ENCODE measurements at regions not wholly inside any gene's neighbourhood (a gene's known extent, or its start where the extent isn't known, plus 50 kb on each side); places are given as distances from the start of the nearest gene placed in this dataset.

DNA sequence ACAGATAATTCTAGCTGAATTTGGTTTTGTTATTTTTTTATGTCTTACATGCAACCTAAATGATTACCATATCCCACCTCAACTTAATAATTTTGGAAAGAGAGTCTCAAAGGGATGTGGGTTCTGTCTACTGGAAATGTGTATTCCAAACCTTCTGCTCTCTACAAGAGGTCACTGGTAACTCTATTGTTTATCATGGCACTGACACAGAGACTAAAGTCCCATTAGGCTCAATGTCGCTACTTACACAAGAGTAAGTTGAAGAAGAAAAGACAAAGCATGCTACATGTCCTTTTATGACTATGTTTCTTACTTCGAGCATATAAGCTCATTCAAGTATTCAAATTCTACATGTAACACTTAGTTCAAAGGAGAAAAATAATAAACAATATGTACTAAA lies 460.3 kb upstream of the EPHA6 start:
- Mint-ChIP-seq H3K4me1 (no peaks in the 10 kb centered on the region), H3K27me3 (no peaks in the 10 kb centered on the region), H3K36me3 (ENCODE audit: low read depth) (no peaks in the 10 kb centered on the region), H3K4me3 (no peak overlapping the region), H3K27ac (no peak overlapping the region), H3K9me3 (peaks cover 2% of the 10 kb centered on the region)
- CTCF ChIA-PET = no interaction called here
- DNase-seq = no peak
- POLR2A ChIA-PET = no interaction called here

DNA sequence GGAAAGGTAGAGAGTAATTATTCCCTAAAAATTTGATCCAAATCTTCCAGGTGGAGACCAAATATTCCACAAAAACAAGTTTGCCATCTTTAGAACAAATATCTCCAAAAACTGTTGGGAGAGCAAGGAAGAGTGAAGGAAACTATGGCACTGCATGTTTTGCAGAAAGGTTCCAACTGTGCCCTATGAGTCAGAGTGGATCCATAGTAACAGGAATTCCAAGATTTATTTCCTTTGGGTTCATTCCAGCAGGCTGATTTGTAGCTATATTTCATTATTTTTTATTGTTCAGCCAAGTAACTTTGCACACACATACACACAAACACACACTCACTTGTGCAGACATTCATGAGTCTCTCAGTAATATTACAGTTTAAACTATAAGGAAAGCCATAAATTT lies 459.7 kb upstream of the EPHA6 start:
- no peak overlapping the region for H3K4me3 Mint-ChIP-seq
- no peaks in the 10 kb centered on the region for H3K27me3 Mint-ChIP-seq
- H3K4me1 Mint-ChIP-seq = no peaks in the 10 kb centered on the region
- H3K36me3 Mint-ChIP-seq (ENCODE audit: low read depth) = no peaks in the 10 kb centered on the region
- POLR2A ChIA-PET = no interaction called here
- CTCF ChIA-PET = no interaction called here
- peaks cover 2% of the 10 kb centered on the region for H3K9me3 Mint-ChIP-seq
- no peak for DNase-seq
- no peak overlapping the region for H3K27ac Mint-ChIP-seq

DNA sequence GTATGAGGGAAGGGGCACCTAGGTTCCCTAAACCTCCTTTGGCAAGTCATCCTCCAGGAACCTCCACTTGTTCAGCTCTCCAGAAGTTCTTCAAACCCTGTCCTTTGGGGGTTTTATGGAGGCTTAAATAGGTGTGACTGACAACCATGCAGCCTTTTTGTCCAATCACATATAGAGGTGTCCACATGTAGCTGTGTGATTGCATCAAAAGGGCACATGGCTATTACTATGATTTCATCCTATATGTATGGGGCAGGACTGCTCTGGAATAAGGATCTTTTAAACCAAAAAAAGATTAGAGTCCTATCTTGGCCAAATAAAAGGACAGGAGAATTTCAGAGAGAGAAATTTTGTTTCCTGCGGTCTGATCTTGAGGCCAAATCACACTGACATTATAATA lies 453.2 kb upstream of the EPHA6 start:
- DNase-seq = no peak

DNA sequence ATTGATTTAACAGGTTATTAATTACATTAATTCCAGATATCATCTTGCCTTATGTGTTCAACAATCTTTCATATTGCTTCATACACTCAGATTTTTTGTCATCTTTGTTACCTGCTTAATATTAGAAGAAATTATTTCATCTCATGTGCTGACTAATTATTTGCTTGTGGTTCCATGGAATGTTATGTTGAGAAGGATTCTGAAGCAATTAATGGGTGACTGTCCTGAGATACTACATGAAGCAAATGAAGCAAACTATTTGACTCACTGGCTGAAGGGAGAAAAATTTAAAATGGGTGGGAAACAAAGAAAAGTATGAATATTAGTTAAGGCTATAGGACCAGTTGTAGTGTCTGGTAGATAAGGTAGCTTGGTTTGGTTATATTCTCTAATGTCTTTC lies 443.8 kb upstream of the EPHA6 start:
- no peak overlapping the region for H3K4me3 Mint-ChIP-seq
- H3K36me3 Mint-ChIP-seq (ENCODE audit: low read depth) = no peaks in the 10 kb centered on the region
- ChIA-PET CTCF (no interaction called here), POLR2A (no interaction called here)
- no peak overlapping the region for H3K27ac Mint-ChIP-seq
- peaks cover 9% of the 10 kb centered on the region for H3K9me3 Mint-ChIP-seq
- DNase-seq = no peak
- no peaks in the 10 kb centered on the region for H3K4me1 Mint-ChIP-seq
- no peaks in the 10 kb centered on the region for H3K27me3 Mint-ChIP-seq

More for the DNA sequence above, 453.2 kb upstream of the EPHA6 start:
- Mint-ChIP-seq H3K4me3 (no peak overlapping the region), H3K9me3 (peaks cover 3% of the 10 kb centered on the region), H3K36me3 (ENCODE audit: low read depth) (no peaks in the 10 kb centered on the region), H3K27ac (no peak overlapping the region), H3K4me1 (no peaks in the 10 kb centered on the region), H3K27me3 (no peaks in the 10 kb centered on the region)
- CTCF ChIA-PET = no interaction called here
- POLR2A ChIA-PET = no interaction called here

DNA sequence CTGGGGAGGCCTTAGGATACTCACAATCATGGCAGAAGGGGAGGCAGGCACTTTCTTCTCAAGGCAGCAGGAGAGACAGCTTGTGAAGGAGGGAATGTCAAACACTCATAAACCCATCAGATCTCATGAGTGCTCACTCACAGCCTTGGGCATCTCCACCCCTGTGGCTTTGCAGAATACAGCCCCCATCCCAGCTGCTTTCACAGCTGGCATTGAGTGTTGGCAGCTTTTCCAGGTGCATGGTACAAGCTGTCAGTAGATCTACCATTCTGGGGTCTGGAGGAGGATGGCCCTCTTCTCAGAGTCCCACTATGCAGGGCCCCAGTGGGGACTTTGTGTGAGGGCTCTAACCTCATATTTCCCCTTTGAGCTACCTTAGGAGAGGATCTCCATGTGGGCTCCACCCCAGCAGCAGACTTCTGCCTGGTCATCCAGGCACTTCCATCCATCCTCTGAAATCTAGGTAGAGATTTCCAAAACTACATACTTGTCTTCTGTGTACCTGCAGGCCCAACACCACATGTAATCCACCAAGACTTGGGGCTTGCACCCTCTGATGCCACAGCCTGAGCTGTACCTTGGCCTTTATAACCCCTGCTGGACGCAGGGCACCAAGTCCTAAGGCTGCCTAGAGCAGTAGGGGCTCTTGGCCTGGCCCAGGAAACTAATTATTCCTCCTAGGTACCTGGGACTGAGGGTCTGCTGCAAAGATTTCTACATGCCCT lies 404.2 kb upstream of the EPHA6 start:
- Mint-ChIP-seq H3K4me1 (no peaks in the 10 kb centered on the region), H3K4me3 (no peak overlapping the region), H3K36me3 (ENCODE audit: low read depth) (no peaks in the 10 kb centered on the region), H3K9me3 (peaks cover 4% of the 10 kb centered on the region), H3K27me3 (no peaks in the 10 kb centered on the region), H3K27ac (no peak overlapping the region)
- CTCF ChIA-PET = no interaction called here
- POLR2A ChIA-PET = no interaction called here
- DNase-seq = no peak

DNA sequence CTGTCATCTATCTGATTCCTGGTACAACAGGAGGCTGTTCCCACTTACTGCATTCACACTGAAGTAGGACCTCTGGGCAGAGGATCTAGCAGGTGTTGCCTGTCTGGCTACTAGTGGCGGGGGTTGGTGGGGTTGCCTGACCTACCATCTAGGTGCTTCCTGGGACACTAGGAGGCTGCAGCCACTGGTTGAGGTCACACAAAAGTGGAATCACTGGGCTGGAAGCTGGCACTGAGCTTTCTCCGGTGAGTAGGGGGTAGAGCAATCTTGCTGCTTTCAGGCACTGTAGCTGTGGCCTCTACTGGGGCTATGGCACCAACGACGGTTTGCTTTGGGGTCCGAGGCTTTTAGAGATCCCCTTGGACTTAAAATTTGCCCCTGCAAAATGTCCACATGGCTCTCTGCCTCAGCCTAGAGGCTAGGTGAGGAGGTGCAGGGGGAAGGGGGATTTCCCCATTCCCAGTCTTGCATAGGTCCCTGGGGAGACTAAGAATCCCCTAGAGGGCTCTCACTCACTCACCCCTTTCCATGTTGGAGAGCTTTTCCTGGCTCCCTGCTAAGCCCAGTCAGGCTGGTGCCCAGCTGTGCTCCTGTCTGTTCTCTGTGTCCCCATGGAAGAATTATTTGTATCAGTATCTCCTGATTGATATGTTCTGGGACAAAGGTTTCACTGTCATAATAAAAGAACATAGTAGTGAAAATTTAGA lies 397.7 kb upstream of the EPHA6 start:
- H3K36me3 Mint-ChIP-seq (ENCODE audit: low read depth) = no peaks in the 10 kb centered on the region
- H3K9me3 Mint-ChIP-seq = no peaks in the 10 kb centered on the region
- H3K4me3 Mint-ChIP-seq = no peak overlapping the region
- no peak for DNase-seq
- no peaks in the 10 kb centered on the region for H3K4me1 Mint-ChIP-seq
- ChIA-PET CTCF (no interaction called here), POLR2A (no interaction called here)
- no peaks in the 10 kb centered on the region for H3K27me3 Mint-ChIP-seq
- no peak overlapping the region for H3K27ac Mint-ChIP-seq

DNA sequence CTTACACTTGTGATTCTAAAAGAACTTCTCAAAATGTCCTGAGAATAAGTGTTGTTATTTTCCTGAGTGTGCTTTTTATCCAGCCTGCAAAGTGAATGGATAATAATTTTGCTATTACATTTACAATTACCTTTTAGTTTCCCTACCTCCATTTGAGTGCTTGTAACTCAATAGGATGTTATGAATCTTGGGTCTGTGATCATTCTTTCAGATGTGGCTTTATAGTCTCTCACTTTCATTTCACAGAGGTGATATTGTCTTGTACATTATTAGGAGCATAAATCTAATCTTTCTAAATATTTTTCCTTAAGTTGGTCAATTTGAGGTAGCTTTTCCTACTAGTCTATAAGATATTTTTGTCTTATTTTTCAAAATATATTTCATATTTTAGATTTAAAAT lies 386.3 kb upstream of the EPHA6 start:
- Mint-ChIP-seq H3K27ac (no peak overlapping the region), H3K4me1 (no peaks in the 10 kb centered on the region), H3K36me3 (ENCODE audit: low read depth) (no peaks in the 10 kb centered on the region), H3K27me3 (no peaks in the 10 kb centered on the region), H3K9me3 (no peaks in the 10 kb centered on the region), H3K4me3 (no peak overlapping the region)
- ChIA-PET CTCF (no interaction called here), POLR2A (no interaction called here)
- DNase-seq = no peak

DNA sequence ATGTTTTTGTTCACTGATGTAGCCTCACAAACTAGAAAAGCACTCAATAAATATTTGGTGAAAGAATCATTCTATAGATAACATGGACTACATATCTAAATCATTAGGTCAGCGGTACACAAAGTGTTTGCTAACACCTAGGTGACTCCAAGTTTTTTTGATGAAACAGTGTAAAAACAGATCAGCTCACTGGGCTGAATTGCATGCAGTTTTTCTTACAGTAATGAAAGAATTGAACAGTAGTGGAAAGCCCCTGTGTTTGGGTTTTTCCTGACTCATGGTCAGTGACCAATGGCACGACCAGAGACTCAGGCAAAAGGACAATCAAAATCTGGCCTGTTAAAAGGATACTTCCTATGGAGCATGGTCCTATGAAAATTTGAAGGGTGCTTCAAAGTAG lies 384.3 kb upstream of the EPHA6 start:
- Mint-ChIP-seq H3K36me3 (ENCODE audit: low read depth) (no peaks in the 10 kb centered on the region), H3K4me3 (no peak overlapping the region), H3K9me3 (no peaks in the 10 kb centered on the region), H3K27me3 (no peaks in the 10 kb centered on the region), H3K4me1 (no peaks in the 10 kb centered on the region), H3K27ac (no peak overlapping the region)
- POLR2A ChIA-PET = no interaction called here
- CTCF ChIA-PET = no interaction called here
- no peak for DNase-seq

DNA sequence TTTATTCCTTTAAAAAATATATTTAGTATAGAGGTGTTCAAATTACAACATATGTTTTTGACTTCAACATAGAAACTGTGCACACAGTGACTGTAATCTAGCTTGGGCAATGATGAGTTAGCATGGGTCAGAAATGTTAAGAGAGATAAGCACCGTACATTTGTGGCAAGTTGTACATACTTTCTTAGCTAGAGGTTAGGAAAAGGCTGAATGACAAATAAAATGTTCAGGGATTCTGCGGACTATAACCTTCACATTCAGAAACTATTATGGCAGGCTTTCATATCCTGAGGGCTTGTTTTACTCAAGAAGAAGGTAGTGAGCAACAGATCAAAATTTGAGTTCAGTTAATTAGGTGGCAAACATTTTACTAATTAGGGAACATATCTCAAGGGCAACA lies 379.7 kb upstream of the EPHA6 start:
- POLR2A ChIA-PET = no interaction called here

DNA sequence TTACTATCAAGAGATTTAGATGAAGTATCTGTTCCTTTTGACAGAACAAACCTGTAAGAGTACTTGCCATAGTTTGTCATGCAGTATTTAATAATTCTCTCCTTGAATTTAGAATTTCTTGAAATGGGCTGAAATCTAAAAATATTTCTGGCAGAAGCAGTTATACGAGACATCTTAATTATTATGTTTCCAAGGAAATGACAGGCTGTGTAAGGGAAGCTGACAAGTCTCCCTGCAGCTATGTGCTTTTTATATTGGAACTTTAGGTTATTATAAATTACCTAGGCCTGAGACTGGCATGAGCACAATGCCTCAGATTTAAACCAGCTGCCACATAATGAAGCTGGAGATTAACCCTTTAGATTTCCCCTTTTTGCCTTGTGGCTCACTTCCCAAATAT lies 365.0 kb upstream of the EPHA6 start:
- Mint-ChIP-seq H3K4me1 (no peaks in the 10 kb centered on the region), H3K36me3 (ENCODE audit: low read depth) (no peaks in the 10 kb centered on the region), H3K27ac (no peak overlapping the region), H3K27me3 (no peaks in the 10 kb centered on the region), H3K4me3 (no peak overlapping the region), H3K9me3 (no peaks in the 10 kb centered on the region)
- CTCF ChIA-PET = no interaction called here
- no peak for DNase-seq
- POLR2A ChIA-PET = no interaction called here

More for the DNA sequence above, 379.7 kb upstream of the EPHA6 start:
- DNase-seq = no peak
- Mint-ChIP-seq H3K27ac (no peak overlapping the region), H3K4me1 (no peaks in the 10 kb centered on the region), H3K9me3 (no peaks in the 10 kb centered on the region), H3K36me3 (ENCODE audit: low read depth) (no peaks in the 10 kb centered on the region), H3K27me3 (no peaks in the 10 kb centered on the region), H3K4me3 (no peak overlapping the region)
- CTCF ChIA-PET = no interaction called here

DNA sequence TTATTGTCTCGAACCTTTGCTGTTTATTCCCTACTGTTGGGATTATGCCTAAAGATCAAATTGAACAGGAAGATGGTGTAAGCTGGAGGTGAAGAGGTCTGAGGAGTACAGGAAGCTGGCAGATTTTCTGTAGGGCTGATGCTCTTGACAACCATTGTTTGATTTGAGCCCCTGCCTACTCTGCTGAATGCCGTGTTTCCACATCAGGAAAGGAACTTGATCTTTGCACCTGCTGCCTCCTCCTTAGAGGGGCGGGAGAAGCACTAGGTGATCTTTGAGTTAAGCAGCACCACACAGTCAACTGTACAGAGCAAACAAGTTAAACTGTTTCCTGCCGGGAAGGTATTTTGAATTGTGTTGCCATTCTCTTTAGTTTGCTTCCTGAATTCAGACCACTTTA lies 364.6 kb upstream of the EPHA6 start:
- no peak for DNase-seq
- Mint-ChIP-seq H3K4me3 (no peak overlapping the region), H3K9me3 (no peaks in the 10 kb centered on the region), H3K27me3 (no peaks in the 10 kb centered on the region), H3K27ac (no peak overlapping the region), H3K4me1 (no peaks in the 10 kb centered on the region), H3K36me3 (ENCODE audit: low read depth) (no peaks in the 10 kb centered on the region)
- ChIA-PET CTCF (no interaction called here), POLR2A (no interaction called here)

DNA sequence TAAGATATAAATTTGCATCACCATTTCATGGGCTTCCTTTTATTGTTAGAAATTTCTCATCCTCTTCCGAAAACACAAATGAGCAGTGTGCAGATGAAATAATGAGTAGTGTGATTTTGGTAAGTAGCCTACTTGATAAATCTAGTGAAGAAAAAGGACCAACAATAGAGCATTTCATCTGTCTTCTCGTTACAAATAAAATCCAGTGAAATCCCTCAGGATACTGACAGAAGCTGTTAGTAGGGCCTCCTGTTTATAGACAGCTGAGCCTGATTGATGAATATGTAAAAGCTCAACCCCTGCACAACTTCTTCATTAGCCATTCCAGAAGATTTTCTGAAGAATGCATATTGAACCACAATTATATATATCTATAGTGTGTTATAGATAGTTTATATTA lies 363.7 kb upstream of the EPHA6 start:
- no peaks in the 10 kb centered on the region for H3K27me3 Mint-ChIP-seq
- ChIA-PET CTCF (no interaction called here), POLR2A (no interaction called here)
- H3K4me1 Mint-ChIP-seq = no peaks in the 10 kb centered on the region
- no peaks in the 10 kb centered on the region for H3K9me3 Mint-ChIP-seq
- no peak overlapping the region for H3K4me3 Mint-ChIP-seq
- no peak overlapping the region for H3K27ac Mint-ChIP-seq
- H3K36me3 Mint-ChIP-seq (ENCODE audit: low read depth) = no peaks in the 10 kb centered on the region
- no peak for DNase-seq

DNA sequence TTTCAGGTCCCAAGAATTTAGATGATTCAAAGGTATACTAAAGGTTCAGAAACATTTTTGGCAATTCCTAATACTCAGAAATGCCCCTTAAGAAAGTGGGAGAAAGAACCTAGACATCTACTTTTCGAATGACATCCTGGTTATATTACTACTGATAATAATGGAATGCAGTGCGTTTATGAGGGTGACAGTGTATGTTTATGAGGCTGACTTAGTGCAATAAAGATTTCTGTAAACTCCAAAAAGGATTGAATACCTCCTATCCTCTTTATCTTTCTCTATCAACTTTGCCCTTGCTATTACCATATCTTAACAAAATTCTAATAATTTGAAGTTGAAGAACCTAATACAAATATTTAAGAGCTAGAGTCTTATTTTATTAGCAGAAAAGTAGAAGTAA lies 348.9 kb upstream of the EPHA6 start:
- CTCF ChIA-PET = no interaction called here
- DNase-seq = no peak
- no peak overlapping the region for H3K27ac Mint-ChIP-seq
- no peaks in the 10 kb centered on the region for H3K36me3 Mint-ChIP-seq (ENCODE audit: low read depth)
- H3K4me1 Mint-ChIP-seq = no peaks in the 10 kb centered on the region
- POLR2A ChIA-PET = no interaction called here
- H3K4me3 Mint-ChIP-seq = no peak overlapping the region
- no peaks in the 10 kb centered on the region for H3K27me3 Mint-ChIP-seq
- H3K9me3 Mint-ChIP-seq = no peaks in the 10 kb centered on the region

DNA sequence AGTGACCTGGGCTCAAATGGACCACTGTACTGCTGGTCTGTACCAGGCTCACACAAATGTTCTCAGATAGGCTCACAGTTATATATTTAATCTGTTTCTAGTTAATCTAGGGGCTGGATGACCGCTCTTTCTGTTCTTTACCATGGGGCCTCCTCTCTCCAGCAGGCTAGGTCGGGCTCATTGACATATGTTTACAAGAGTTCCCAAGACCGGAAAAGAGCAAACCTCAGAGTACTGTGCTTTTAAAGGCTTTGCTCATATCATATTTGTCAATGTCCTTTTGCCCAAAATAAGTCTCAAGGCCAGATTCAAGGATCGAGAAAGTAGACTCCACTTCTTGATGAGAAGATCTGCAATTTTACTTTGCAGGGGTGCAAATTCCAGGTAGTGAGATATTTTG lies 348.0 kb upstream of the EPHA6 start:
- ChIA-PET CTCF (no interaction called here), POLR2A (no interaction called here)

More for the DNA sequence above, 348.0 kb upstream of the EPHA6 start:
- Mint-ChIP-seq H3K27me3 (no peaks in the 10 kb centered on the region), H3K4me1 (no peaks in the 10 kb centered on the region), H3K4me3 (no peak overlapping the region), H3K27ac (no peak overlapping the region), H3K36me3 (ENCODE audit: low read depth) (no peaks in the 10 kb centered on the region), H3K9me3 (no peaks in the 10 kb centered on the region)
- no peak for DNase-seq

Measured in activated CD4-positive, alpha-beta memory T cell treated with anti-CD3 and anti-CD28 coated beads, Interleukin-2, amount 10 ng/mL, durations not matched to agents 7 days and 5 days (primary cell).